GM18498 (cell line): ENCODE measurements at regions not wholly inside any gene's neighbourhood (a gene's known extent, or its start where the extent isn't known, plus 50 kb on each side); places are given as distances from the start of the nearest gene placed in this dataset.

Experiments used
- ATAC-seq: cut with Tn5 transposase; IDR thresholded peaks from one replicate; pipeline ENCODE4 v1.9.1; 2021; ENCODE audit warnings: mild to moderate bottlenecking, moderate library complexity; ENCODE audit not compliant: unreplicated experiment

DNA sequence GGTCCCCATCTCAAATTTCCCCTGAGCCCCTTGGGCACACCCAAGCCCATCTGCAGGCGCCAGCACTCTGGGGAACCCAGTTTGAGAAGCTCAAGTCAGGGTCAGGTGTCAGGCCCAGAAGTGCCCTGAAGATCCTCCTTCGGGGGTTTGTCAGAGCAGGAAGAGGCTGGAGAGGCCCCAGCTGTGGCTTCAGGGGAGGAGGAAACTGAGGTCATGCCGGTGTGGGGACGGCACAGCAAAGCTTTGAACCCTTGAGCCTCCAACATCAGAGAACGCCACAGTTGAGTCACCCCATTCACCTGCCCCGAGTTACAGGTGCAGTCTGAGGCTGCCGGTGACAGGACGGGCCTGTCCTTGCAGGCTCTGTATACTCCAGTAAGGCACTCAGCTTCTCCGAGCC, 140.2 kb upstream of the CIBAR2 start:
- ATAC-seq: no peak

DNA sequence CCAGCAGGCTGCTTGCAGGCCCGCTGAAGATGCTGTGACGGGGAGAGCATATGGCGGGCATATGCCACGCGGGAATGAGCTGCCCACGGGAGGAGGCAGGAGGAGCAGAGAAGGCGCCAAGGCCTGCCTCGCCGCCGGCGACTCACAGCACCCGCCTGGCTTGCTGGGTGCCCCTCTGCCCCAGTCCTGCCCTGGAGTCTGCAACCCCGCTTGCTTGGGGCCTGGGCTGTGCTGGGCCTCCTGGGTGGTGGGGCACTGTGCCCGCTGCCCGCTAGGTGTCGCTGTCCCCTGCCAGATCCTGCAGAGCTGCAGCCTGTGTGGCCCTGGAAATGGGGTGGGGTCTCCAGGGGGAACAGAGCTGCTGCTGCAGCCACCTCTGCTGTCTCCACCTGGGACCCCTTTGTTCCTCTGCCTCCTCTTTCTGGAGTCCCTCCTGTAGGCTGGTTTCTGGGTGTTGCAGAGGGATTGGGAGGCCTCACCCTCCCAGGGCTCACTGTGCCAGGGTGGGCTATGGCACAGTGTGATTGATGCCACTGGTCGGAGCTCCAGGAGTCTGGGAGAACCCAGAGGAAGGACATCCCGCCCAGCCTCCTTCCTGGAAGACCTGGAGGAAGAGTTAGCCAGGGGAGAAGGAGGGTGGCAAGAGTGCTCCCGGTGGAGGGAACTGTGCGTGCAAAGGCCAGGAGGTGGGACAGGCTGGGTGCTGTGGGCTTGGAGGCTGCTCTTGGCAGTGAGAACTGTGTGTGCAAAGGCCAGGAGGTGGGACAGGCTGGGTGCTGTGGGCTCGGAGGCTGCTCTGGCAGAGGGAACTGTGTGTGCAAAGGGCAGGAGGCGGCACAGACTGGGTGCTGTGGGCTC, 141.0 kb upstream of the CIBAR2 start:
- peak; percentile 61 for ATAC-seq

DNA sequence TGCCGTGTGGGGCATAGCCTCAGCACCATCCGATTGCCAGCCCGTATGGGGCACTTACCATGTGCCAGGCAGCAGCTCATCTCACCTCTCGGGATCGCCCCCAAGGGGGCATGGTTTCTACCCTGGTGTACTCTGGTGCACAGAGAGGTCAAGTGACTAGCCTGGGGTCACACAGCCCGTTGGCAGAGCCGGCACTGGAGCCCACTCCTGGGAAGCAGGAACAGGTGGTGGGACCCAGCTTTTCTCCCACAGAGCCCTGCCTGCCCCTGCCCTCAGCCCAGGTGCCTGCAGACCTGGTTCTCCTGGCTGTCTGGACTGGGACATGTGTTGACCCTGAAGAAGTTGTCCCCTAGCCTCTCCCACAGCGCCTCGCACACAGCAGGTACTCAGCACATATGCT, 141.8 kb upstream of the CIBAR2 start:
- no peak for ATAC-seq

DNA sequence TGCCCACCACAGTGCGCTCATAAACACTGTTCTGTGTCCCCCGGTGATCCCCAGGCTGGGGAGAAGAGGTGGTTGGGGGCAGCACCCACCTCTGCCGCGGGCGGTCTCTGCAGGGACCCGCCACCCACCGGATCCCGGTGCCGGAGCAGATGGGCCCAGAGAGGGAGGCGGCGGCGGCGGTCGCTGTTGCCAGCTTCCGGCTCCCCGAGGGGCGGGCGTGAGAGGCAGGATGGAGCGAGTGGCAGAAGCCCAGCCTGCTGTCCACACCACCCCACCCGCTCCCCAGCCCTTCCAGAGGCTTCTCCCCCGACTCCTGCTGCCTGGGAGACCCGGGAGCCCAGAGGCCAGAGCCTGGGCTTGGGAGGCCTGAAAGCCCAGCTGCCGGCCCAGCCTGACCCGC, 142.6 kb upstream of the CIBAR2 start:
- no peak for ATAC-seq

DNA sequence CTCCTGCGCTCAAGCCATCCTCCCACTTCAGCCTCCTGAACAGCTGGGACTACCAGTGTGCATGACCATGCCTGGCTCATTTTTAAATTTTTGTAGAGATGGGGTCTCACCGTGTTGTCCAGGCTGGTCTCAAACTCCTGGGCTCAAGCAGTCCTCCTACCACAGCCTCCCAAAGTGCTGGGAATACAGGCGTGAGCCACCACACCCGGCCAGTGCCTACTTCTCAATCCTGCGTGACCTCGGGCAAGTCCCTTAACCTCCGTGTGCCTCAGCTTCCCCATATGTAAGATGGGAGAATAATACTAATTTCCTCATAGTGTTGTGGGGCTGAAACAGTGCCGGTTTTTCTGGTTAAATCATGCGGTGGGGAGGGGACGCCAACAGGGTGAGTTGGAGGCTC, 143.5 kb upstream of the CIBAR2 start:
- no peak for ATAC-seq

DNA sequence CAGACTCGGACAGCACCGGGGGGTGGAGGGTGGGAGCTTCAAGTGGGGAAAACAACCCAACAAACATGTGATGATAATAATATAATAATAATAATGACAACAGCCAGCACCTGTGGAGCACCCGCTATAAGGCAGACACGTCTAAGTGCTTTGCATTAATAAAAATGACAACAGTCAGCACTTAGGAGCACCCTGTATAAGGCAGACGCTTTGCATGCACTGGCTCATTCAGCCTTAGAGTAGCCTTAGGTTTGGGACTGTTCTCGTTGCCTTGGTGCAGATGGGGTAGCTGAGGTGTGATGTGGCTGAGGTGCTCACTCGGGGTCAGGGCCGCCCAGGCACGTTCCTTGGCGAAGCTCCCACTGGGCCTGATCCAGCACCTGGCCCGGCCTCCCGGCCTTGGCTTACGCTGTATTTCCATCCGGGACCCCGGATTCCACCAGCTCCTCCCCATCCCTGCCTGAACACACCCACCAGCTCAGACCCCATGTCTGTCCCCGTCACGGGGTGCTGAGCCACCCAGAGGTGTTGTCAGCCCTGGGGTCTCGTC, 144.0 kb upstream of the CIBAR2 start:
- ATAC-seq: no peak

DNA sequence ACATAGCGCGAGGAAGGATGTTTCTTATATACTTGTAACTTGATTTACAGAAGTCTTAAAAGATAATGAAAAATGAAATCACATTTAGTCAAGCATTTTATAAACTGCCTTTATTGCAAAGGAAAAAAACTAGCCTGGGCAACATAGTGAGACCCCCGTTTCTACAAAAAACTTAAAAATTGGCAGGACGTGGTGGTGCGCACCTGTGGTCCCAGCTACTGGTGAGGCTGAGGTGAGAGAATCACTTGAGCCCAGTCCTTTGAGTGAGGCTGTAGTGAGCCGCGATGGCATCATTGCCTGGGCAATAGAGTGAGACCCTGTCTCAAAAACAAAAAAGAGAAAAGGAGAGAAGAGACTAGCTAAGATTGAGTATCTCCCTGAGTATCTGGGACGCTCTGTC, 145.2 kb upstream of the CIBAR2 start:
- no peak for ATAC-seq

DNA sequence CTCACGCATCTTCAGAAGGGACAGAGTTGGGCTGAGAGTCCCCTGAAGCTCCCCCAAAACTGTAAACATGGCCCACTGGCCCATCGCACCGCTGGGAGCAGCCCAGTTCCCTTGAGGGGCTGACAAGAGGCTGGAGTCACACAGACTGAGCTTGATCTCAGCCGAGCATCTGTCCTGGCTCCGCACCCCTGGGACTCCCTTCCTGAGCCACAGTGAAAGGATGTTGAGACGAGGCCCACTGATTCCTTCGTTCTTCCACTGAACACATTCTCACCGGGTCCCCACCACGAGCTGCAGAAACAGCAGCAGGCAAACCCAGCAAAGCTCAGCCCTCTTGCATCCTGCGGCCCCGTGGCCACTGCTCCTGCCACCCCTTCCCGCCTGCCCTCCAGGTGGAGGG, 145.9 kb upstream of the CIBAR2 start:
- ATAC-seq: no peak

DNA sequence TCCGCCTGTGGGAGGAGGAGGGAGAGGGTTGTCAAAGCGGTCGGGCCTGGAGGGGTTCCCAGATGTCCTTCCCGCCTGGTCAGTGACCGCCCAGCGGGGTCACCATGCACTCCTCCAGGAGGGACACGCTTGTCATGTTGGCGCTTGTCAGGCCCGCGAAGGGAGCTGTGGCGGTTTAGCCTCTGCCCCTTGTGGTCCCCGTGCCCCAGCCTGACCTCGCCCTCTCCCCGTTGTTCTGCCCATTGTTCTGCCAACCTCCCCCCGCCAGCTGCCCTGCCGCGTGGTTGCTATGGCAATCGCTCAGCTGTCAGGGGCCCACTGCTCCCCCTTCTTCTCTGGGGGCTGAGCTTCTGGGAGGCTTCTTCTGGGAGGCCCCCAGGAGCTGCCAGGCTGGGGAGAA, 146.4 kb upstream of the CIBAR2 start:
- no peak for ATAC-seq

DNA sequence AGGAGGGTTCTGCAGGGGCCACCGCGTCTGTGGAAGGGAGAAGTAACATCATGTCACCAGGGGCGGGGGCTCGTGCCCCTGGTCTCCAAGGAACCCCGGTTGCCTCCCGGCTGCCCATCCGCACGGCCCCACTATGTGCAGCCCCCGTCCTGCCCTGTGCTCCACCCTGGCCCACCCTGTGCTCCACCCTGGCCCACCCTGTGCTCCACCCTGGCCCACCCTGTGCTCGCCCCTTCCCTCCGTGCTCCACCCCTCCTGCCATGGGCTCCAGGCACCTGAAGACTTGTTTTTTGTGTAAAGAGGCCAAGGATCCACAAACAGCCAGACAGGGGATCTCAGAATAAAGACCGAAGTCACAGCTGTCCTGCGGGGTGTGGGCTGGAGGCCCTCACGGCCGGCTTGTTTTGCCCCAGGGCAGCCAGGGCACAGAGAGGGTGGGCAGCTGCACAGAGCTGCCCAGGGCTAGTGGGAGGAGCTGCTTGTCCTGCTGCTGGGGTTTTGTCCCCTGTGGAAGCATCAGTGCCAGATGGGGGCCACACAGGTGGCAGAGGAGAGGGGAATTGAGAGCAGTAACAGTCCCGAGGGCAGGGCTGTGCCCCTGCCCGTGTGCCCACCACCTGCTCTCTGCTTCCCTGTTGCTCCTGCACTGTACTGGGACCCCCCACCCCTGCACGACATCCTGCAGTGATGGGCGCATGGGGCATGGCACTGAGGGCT, 147.0 kb upstream of the CIBAR2 start:
- ATAC-seq: no peak

DNA sequence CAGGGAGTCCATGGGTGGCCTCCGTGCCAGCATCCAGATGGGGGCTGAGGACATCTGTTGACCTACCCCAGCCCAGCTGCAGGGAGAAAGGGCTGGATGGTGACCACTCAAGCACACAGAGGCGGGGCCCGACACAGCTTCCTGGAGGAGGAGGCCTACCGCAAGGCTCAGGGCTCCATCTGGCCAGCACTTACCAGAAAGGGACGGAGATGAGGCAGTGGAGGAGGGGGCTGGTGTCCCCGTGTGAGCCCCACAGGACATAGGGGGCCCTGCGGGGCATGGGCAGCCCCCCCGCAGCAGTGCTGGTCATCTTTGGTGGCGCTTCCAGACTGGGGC, 147.5 kb upstream of the CIBAR2 start:
- ATAC-seq: no peak

DNA sequence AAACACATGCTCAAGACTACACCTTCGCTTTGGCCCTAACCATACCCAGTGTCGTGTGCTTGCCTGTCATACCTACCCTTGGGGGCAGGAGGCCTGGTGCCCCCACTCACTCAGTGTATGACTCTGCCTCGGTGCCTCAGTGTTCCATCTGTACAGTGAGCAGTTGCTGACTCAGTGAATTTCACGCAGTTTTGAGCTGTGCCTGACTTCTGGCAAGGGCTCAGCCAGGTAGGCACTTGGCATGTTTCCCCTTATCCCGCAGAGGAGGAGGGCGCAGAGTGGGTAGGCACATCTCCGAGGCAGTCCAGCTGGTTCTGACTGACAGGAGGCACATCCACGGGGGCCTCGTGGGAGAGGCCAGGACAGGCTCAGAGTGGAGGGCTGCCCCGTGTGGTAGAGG, 148.9 kb upstream of the CIBAR2 start:
- ATAC-seq: no peak

DNA sequence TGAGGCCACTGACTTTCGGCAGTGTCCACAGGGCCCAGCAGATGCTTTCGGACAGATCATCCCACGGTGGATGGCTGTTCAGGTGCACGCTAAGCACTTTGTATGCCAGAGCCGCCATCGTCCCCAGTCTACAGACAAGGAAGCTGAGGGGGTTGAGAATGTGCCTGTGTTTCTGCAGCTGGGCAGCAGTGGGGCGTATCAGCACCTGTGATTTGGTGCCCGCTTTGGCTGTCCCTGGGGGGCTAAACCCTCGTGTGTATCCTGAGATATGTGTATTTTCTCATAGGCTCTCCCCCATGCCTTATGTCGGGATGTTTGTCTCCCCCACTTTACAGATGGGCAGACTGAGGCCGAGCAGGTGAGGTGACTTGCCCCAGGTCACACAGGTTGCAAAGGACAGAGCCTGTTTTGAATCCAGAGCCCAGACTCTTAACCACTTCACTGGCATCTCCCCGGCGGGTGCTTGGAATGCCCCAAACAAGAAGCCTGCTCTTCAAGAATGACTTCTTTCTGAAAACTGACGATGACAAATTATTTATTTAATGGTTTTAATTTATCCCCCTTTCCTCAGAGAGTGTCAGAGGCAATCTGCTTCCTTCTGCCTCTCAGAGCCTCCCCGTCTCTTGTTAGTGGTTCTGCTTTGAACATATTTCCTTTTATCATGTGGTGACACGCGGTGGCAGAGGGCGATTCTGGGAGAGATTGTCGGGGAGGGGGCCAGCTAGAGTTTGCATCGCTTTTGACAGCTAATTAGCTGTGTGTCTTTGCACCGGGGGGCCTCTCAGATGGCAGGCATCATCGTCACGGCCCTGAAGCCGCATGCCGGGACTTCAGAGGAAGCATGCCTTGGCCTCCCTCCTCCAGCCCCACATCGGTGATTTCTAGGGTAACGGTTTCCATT, 149.6 kb upstream of the CIBAR2 start:
- ATAC-seq: no peak

DNA sequence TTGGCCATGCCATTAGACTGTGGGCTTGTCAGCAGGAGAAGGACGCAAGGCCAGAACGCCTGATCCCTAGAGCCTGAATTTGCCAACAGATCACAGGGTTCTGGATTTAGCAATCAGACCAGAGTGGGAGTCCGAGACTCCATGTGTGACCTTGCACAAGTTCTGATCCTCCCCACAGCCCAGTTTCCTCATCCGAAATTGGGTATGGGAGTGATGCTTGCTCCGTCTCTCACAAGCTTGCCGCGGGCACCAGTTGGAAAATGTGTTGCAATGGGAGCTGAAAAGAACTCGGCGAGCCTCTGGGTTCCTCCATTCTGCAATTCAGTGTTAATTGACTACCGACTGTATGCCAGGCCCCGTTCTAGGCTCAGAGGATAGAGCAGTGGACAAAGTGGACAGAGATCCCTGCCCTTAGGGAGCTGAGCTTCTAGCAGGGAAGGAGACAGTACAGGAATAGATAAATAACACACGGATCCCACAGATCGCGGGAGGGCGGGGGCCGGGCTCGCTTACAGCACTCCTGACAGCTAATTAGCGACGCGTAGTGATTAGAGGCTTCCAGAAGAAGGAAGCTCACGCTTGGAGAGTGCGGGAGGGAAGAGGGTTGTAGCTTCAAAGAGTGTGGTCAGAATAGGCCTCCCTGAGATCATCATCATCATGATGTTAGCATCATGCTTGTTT, 150.4 kb upstream of the CIBAR2 start:
- no peak for ATAC-seq

DNA sequence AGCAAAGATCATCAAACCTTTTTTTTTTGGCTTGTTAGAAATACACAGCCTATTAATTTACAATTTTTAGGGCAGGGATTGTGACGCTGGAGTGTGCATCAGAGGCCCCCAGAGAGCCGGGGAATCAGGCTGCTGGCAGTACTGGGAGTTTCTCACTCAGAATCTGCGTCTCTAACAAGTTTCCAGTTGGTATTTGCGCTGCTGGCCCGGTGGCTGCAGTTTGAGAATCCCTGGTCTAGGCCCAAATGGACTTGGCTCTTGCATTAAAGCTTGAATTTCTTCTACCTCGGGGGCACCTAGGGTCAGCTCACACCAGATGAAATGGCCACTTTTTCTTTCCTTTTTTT, 150.9 kb upstream of the CIBAR2 start:
- ATAC-seq: no peak

DNA sequence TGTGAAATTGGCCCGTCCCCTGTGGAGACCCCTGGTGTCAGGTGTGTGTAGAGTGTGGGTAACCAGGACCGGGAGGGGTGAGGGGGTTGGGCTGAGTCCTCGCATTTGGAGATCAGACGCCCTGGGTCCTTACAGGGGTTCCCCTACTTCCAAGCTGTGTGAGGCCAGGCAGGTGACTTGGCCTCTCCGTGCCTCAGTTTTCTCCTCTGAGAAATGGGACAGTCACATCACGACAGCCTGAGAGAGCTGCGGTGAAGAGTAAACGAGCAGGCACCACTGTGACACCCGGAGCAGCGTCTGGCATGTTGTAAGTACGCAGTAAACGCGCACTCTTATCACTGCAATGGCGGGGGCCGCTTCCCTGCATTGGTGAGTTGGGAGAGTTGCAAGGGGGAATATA, 152.5 kb upstream of the CIBAR2 start:
- no peak for ATAC-seq

DNA sequence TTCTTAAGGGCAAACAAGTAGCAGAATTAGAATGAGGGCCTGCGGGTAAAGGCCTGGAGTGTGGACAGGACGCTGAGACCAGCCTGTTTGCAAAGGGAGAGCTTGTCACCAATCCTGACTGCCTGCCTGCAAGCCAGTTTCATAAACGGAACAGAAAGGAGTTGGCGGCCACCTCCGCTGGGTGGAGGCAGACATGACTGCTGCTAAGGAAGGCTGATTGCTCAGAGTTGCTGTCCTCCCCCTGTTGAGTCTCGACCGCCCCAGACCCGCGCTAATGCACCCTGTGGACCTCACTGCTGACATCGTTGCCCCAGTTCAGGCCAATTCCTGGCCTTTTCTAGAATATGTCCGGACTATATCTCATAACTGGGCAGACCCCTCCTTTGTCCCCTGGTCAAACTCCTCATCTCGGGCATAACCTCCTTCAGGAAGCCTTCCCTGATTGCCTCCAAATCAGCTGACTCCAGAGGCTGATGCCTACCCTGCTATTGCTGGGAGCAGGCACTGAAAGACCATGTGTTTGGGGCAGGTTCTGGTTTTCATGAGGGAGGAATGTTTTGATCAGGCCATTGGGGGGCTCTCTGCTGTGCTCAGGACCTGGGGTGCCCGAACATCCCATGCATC, 153.0 kb upstream of the CIBAR2 start:
- ATAC-seq: no peak

DNA sequence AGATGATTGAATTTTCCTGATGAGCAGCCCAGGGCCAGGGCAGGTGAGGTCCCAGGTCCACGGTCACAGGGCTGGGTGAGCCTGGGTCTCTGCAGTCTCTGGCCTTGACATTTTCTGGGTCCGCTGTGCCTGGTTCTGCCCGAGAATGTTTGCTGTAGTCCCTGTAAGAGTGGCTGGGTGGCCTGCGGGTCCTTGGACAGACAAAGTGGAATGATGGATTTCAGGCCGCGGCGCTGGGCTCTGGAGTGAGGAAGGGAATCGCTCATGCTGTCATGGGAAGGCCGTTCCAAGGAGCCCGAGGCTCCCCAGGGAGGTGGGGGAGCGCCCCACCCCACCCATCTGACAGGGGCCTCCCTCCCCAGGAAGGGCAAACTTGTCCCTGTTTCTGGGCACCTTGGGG, 153.5 kb upstream of the CIBAR2 start:
- ATAC-seq: no peak

DNA sequence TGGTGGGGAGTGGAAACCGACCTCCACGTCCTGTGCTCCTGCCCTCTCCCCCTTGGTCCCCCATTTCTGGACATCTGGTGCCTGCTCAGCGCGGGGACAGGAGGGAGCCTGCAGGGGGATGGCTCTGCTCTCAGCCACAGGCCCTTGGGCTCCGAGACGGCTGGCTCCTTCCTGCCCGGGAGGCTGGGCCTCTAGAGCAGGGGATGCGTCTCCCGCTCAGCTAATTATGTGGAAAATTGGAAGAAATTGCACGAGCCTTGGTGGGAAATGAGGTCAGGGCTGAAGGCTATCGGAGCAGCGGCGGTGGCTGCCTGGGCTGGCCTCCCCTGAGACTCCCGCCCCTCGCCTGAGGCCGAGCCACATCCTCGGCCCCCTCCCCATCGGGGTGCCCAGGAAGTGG, 154.6 kb upstream of the CIBAR2 start:
- ATAC-seq: no peak

DNA sequence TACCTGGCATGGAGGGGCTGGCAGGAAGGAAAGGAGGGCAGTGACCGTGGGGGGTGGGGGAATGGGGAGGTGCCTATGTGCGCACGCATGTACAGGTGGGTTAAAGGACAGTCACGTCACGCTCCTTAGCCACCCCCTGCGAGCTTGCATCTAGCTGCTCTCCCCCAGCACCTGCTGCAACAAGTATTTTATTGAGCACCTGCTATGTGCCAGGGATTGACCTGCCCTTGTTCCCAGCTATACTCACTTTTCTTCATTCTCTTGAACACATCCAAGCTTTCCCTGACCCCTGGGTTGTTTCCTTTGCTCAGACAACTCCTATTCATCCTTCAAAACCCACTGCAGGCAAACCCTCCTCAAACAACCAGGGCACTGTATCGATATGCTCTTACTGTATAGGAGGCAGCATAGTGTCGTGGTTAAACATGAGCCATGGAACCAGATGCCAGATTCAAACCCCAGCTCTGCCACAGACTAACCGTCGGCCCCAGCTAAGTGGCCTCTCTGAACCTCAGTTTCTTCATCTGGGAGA, 155.2 kb upstream of the CIBAR2 start:
- ATAC-seq: no peak
